ENCODE measurements at regions not wholly inside any gene's neighbourhood (a gene's known extent, or its start where the extent isn't known, plus 50 kb on each side); places are given as distances from the start of the nearest gene placed in this dataset.

- no peak for FAIRE-seq
- no peak overlapping the region for H3K27ac ChIP-seq
- CTCF ChIA-PET = no interaction called here
- H3K9me3 ChIP-seq = peaks cover 14% of the 10 kb centered on the region; the same call in 1 of the 3 replicates
- no peak overlapping the region for H3K4me2 ChIP-seq
- WGBS (ENCODE audit: missing lambda C conversion rate) = 46% methylated on average over 4 of the region's 4 CpGs
- no peak for ATAC-seq
- no peak for TF ChIP-seq HMGXB4 (CRISPR knock-in tag; IDR thresholded peaks at IDR 0.05; ENCODE audit: borderline replicate concordance)
- TF ChIP-seq CTCF (IDR thresholded peaks at IDR 0.05) = no peak
- TF ChIP-seq GATA3 (IDR thresholded peaks at IDR 0.05; ENCODE audit: borderline replicate concordance) = no peak
- TF ChIP-seq, protein P1, sequence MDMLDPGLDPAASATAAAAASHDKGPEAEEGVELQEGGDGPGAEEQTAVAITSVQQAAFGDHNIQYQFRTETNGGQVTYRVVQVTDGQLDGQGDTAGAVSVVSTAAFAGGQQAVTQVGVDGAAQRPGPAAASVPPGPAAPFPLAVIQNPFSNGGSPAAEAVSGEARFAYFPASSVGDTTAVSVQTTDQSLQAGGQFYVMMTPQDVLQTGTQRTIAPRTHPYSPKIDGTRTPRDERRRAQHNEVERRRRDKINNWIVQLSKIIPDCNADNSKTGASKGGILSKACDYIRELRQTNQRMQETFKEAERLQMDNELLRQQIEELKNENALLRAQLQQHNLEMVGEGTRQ (IDR thresholded peaks at IDR 0.05) = no peak
- TF ChIP-seq RNF2 (IDR thresholded peaks at IDR 0.05; ENCODE audit: borderline replicate concordance, low read depth) = no peak
- TF ChIP-seq HOXA7 (CRISPR knock-in tag; IDR thresholded peaks at IDR 0.05) = no peak
- TF ChIP-seq CBX2 (IDR thresholded peaks at IDR 0.05; ENCODE audit: borderline replicate concordance, low read depth) = no peak
- TF ChIP-seq, protein P2, sequence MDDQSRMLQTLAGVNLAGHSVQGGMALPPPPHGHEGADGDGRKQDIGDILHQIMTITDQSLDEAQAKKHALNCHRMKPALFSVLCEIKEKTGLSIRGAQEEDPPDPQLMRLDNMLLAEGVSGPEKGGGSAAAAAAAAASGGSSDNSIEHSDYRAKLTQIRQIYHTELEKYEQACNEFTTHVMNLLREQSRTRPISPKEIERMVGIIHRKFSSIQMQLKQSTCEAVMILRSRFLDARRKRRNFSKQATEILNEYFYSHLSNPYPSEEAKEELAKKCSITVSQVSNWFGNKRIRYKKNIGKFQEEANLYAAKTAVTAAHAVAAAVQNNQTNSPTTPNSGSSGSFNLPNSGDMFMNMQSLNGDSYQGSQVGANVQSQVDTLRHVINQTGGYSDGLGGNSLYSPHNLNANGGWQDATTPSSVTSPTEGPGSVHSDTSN (IDR thresholded peaks at IDR 0.05) = no peak
- no peak for TF ChIP-seq KDM5A (IDR thresholded peaks at IDR 0.05)
- no peak for TF ChIP-seq CHD2 (IDR thresholded peaks at IDR 0.05; ENCODE audit: low read length, partially characterized antibody)
- no peaks in the 10 kb centered on the region for H3K4me1 ChIP-seq
- no peak for DNase-seq (ENCODE audit: low read depth in 1 of 2, low spot score in 1 of 2)
- POLR2A ChIA-PET = no interaction called here
- no peak overlapping the region for H3K4me3 ChIP-seq
Observed at GRCh38 chr7:114830952-114831351, 90.9 kb upstream of the MDFIC start.

DNA sequence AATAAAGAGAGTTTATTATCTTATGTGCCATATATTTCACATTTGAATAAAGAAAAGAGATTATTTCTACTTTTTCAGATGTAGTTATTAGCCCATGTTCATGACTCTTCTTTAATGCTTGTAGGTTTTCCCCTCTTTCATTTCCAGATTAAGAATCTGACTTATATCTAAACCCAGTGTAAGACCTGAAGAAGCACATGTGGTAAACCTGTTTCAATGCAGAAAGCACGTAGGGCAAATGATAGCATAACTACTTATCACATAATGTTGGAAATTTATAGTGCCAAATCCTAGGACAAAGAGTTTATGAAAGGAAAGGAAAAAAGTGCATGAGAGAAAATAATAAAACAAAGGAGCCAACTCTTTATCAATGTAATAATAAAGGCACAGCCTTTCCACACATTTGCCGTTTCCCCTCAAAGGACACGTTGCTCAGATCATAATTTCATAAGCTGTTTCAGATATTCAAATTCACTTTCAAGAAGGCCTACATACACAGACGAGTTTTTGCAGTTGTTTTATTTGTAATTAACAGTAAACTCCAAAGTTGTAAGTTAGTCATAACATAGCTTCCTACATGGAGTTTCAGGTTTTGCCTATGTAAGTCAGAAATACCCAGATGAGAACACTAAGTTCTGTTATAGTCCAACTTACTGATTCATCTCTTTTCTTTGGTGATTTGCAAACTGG lies 88.8 kb upstream of the MDFIC start:
- Histone ChIP-seq H3K4me2 (no peak overlapping the region), H3K4me1 (no peaks in the 10 kb centered on the region), H3K27ac (no peak overlapping the region), H3K9me3 (no peaks in the 10 kb centered on the region), H3K4me3 (no peak overlapping the region)
- ATAC-seq (no peak), FAIRE-seq (no peak), DNase-seq (ENCODE audit: low read depth in 1 of 2, low spot score in 1 of 2) (no peak)
- POLR2A ChIA-PET = no interaction called here
- WGBS (ENCODE audit: missing lambda C conversion rate) = 66% methylated on average over 4 of the region's 4 CpGs
- CTCF ChIA-PET = no interaction called here
- TF ChIP-seq HEYL (CRISPR knock-in tag; IDR thresholded peaks at IDR 0.05) (no peak), PHF8 (IDR thresholded peaks at IDR 0.05; ENCODE audit: borderline replicate concordance, low read depth) (no peak), NR3C1 (IDR thresholded peaks at IDR 0.05) (no peak), HMGXB4 (CRISPR knock-in tag; IDR thresholded peaks at IDR 0.05; ENCODE audit: borderline replicate concordance) (no peak), ZC3H11A (IDR thresholded peaks at IDR 0.05) (no peak), RAD21 (conservative IDR thresholded peaks at IDR 0.05 in 1 of 2, IDR thresholded peaks at IDR 0.05 in 1 of 2) (no peak), RFX5 (IDR thresholded peaks at IDR 0.05) (no peak), CBX8 (IDR thresholded peaks at IDR 0.05) (no peak), FOSB (CRISPR knock-in tag; IDR thresholded peaks at IDR 0.05) (no peak), NPAS2 (CRISPR knock-in tag; IDR thresholded peaks at IDR 0.05; ENCODE audit: borderline replicate concordance) (no peak), HOXB13 (CRISPR knock-in tag; IDR thresholded peaks at IDR 0.05; ENCODE audit: low read depth) (no peak), SREBF2 (IDR thresholded peaks at IDR 0.05) (no peak), RARB (CRISPR knock-in tag; IDR thresholded peaks at IDR 0.05) (no peak), MAFK (IDR thresholded peaks at IDR 0.05; ENCODE audit: partially characterized antibody) (no peak), KDM1A (IDR thresholded peaks at IDR 0.05; ENCODE audit: low read depth) (no peak), CHD2 (IDR thresholded peaks at IDR 0.05; ENCODE audit: low read length, partially characterized antibody) (no peak), GATA3 (IDR thresholded peaks at IDR 0.05; ENCODE audit: borderline replicate concordance) (no peak)
- TF ChIP-seq, protein P3, sequence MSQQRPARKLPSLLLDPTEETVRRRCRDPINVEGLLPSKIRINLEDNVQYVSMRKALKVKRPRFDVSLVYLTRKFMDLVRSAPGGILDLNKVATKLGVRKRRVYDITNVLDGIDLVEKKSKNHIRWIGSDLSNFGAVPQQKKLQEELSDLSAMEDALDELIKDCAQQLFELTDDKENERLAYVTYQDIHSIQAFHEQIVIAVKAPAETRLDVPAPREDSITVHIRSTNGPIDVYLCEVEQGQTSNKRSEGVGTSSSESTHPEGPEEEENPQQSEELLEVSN (IDR thresholded peaks at IDR 0.05; ENCODE audit: borderline replicate concordance, low read depth) = no peak
- TF ChIP-seq, protein P4, sequence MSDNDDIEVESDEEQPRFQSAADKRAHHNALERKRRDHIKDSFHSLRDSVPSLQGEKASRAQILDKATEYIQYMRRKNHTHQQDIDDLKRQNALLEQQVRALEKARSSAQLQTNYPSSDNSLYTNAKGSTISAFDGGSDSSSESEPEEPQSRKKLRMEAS (IDR thresholded peaks at IDR 0.05) = no peak
